AG09319 (cell line): ENCODE measurements at regions not wholly inside any gene's neighbourhood (a gene's known extent, or its start where the extent isn't known, plus 50 kb on each side); places are given as distances from the start of the nearest gene placed in this dataset.
A peak's percentile ranks its signal among the peaks of the same experiment; 100 is the strongest.

Source experiments
- DNase-seq: peaks from one replicate; pipeline ENCODE4 v3.0.0-alpha.2; 2010; ENCODE audit warnings: low read depth; ENCODE audit errors: extremely low read depth
- CTCF ChIP-seq: IDR thresholded peaks from 2 replicates; pipeline ENCODE4 v1.5.1; 2011; ENCODE audit warnings: low read depth, mild to moderate bottlenecking, inconsistent platforms, low read length, moderate library complexity

- no peak for DNase-seq
- TF ChIP-seq CTCF, result no peak
Measured at GRCh38 chr2:172182624-172183023, 79.9 kb upstream of the DLX2 start.

GRCh38 chr2:172193331-172194089 lies 90.8 kb upstream of the DLX2 start:
- DNase-seq, result no peak
- TF ChIP-seq CTCF, result no peak

GRCh38 chr2:172195836-172196376 lies 93.2 kb upstream of the DLX2 start:
- no peak for DNase-seq

GRCh38 chr2:172196768-172197431 lies 94.2 kb upstream of the DLX2 start:
- DNase-seq, result peak; percentile 12
- TF ChIP-seq CTCF, result no peak

More at GRCh38 chr2:172195836-172196376, 93.2 kb upstream of the DLX2 start:
- no peak for TF ChIP-seq CTCF

- no peak for TF ChIP-seq CTCF
- no peak for DNase-seq
Measured at GRCh38 chr2:172198361-172198760, 95.7 kb upstream of the DLX2 start.

- no peak for DNase-seq
- no peak for TF ChIP-seq CTCF
Measured at GRCh38 chr2:172198908-172199307, 96.2 kb upstream of the DLX2 start.

GRCh38 chr2:172200495-172201085 lies 97.9 kb upstream of the DLX2 start:
- DNase-seq, result peak; percentile 8
- TF ChIP-seq CTCF, result peak; percentile 52
